ENCODE measurements at regions not wholly inside any gene's neighbourhood (a gene's known extent, or its start where the extent isn't known, plus 50 kb on each side); places are given as distances from the start of the nearest gene placed in this dataset.

GRCh38 chr16:85355515-85355837, 243.2 kb upstream of the CIBAR2 start:
- Histone ChIP-seq H3K4me1 (ENCODE audit: insufficient read depth, low read length) (peaks cover 25% of the 10 kb centered on the region), H3K4me2 (ENCODE audit: low read depth, low read length) (no peak overlapping the region), H3K9ac (ENCODE audit: insufficient read depth, low read depth, low read length) (no peak overlapping the region), H3K27ac (ENCODE audit: extremely low read length, insufficient read depth, low read length) (no peak overlapping the region), H4K20me1 (ENCODE audit: insufficient read depth, low read length) (no peaks in the 10 kb centered on the region; the same call in 1 of the 2 replicates), H2AFZ (ENCODE audit: low read length) (no peak overlapping the region), H3K36me3 (replicated peaks in 1 of 2; ENCODE audit: control insufficient read depth in 1 of 2, insufficient read depth in 2 of 2, low read length in 2 of 2) (no peaks in the 10 kb centered on the region), H3K9me3 (ENCODE audit: low read length) (no peaks in the 10 kb centered on the region), H3K4me3 (replicated peaks in 1 of 3; ENCODE audit: insufficient read depth in 1 of 3, low read depth in 2 of 3, low read length in 3 of 3) (no peak overlapping the region), H3K79me2 (ENCODE audit: insufficient read depth, low read length) (no peaks in the 10 kb centered on the region), H3K27me3 (ENCODE audit: control insufficient read depth in 1 of 2, insufficient read depth in 2 of 2, low read length in 2 of 2) (no peaks in the 10 kb centered on the region)
- no peak for DNase-seq (ENCODE audit: low spot score)
- no peak for ATAC-seq
- ChIA-PET CTCF (ENCODE audit: low intra/inter-chr PET ratio, low total read pairs) (no interaction called here), POLR2A (no interaction called here)
- 64% methylated on average over 7 of the region's 7 CpGs for WGBS (ENCODE audit: low lambda C conversion rate)
- in situ Hi-C loops (cut with HindIII; ENCODE audit: extremely low pct_ligation_motif_present, low pct_unique_long_range_greater_than_20kb) = no loop called here
- no TSS peak for BruUV-seq (replicated peaks)
- FAIRE-seq = no peak
- TF ChIP-seq TP53 (CRISPR knock-in tag; conservative IDR thresholded peaks at IDR 0.05) (no peak), PRDM10 (CRISPR knock-in tag; IDR thresholded peaks at IDR 0.05; ENCODE audit: low read depth) (0 out of 2 replicates have a peak, but pooled peaks have one; percentile 6), ZNF276 (CRISPR knock-in tag; IDR thresholded peaks at IDR 0.05; ENCODE audit: low read depth) (no peak), AGO1 (IDR thresholded peaks at IDR 0.05; ENCODE audit: low read depth, low read length, poor library complexity, severe bottlenecking) (no peak), TCF7 (IDR thresholded peaks at IDR 0.05; ENCODE audit: low read depth) (no peak)
- intact Hi-C loops (cut with micrococcal nuclease; ENCODE audit: unreplicated experiment) = no loop called here
